Loucy (cell line): ENCODE measurements at regions not wholly inside any gene's neighbourhood (a gene's known extent, or its start where the extent isn't known, plus 50 kb on each side); places are given as distances from the start of the nearest gene placed in this dataset.
"Not testable (repeated sequence)": the region's sequence is repeated elsewhere in the genome, so short reads cannot be mapped to it uniquely, and the experiment has no call there.

Experiments
- H2AFZ ChIP-seq: fragments of 200-600 bp; sonication (generic); 2 replicates; pipeline ENCODE4 v1.6.0; 2016; ENCODE audit warnings: antibody characterized with exemption, mild to moderate bottlenecking, low read length, moderate library complexity
- H3F3A ChIP-seq: fragments of 200-600 bp; 2 replicates; pipeline ENCODE4 v1.6.0; 2016; ENCODE audit warnings: antibody characterized with exemption, low read depth, mild to moderate bottlenecking
- H3K27me3 ChIP-seq: fragments of 200-600 bp; sonication (generic); 2 replicates; pipeline ENCODE4 v1.6.1; 2014; ENCODE audit warnings: low read length, mild to moderate bottlenecking; ENCODE audit not compliant: insufficient read depth, poor library complexity, severe bottlenecking
- H3K36me3 ChIP-seq: fragments of 200-600 bp; sonication (generic); 2 replicates; pipeline ENCODE4 v1.6.1; 2016; ENCODE audit warnings: low read length; ENCODE audit not compliant: insufficient read depth
- H3K4me1 ChIP-seq: fragments of 200-600 bp; sonication (generic); 2 replicates; pipeline ENCODE4 v1.5.1; 2014; ENCODE audit warnings: low read length, mild to moderate bottlenecking; ENCODE audit not compliant: insufficient read depth, poor library complexity, severe bottlenecking
- H3K4me2 ChIP-seq: fragments of 200-600 bp; sonication (generic); 2 replicates; pipeline ENCODE4 v1.6.0; 2014; ENCODE audit warnings: antibody characterized with exemption, low read length, low read depth, mild to moderate bottlenecking; ENCODE audit not compliant: poor library complexity, severe bottlenecking
- H3K4me3 ChIP-seq: fragments of 200-600 bp; sonication (generic); 2 replicates; pipeline ENCODE4 v1.5.1; 2014; ENCODE audit warnings: low read length, mild to moderate bottlenecking, mixed read lengths; ENCODE audit not compliant: poor library complexity, severe bottlenecking
- H3K79me2 ChIP-seq: fragments of 200-600 bp; sonication (generic); 2 replicates; pipeline ENCODE4 v1.6.1; 2014; ENCODE audit warnings: low read length; ENCODE audit not compliant: insufficient read depth
- H3K9ac ChIP-seq: fragments of 200-600 bp; sonication (generic); 2 replicates; pipeline ENCODE4 v1.6.0; 2014; ENCODE audit warnings: mild to moderate bottlenecking, low read depth, low read length, moderate library complexity; ENCODE audit not compliant: poor library complexity, severe bottlenecking
- H3K9me2 ChIP-seq: fragments of 200-600 bp; sonication (generic); replicated peaks from 2 replicates; pipeline ENCODE4 v1.6.1; 2016; ENCODE audit warnings: low read depth, low read length, mixed read lengths
- H3K9me3 ChIP-seq: fragments of 200-600 bp; sonication (generic); 2 replicates; pipeline ENCODE4 v1.6.1; 2014; ENCODE audit warnings: mild to moderate bottlenecking, antibody characterized with exemption, low read length, low read depth; ENCODE audit not compliant: insufficient read depth
- H4K20me1 ChIP-seq: fragments of 200-600 bp; sonication (generic); 2 replicates; pipeline ENCODE4 v1.6.0; 2014; ENCODE audit warnings: antibody characterized with exemption, low read length, mild to moderate bottlenecking; ENCODE audit not compliant: insufficient read depth, poor library complexity, severe bottlenecking
- EZH2phosphoT487 ChIP-seq: fragments of 200-600 bp; IDR thresholded peaks from 2 replicates; pipeline ENCODE4 v1.6.1; 2018; ENCODE audit warnings: antibody characterized with exemption, mild to moderate bottlenecking, moderate library complexity, borderline replicate concordance
- TF ChIP-seq, protein P1 (sequence below): fragments of 200-600 bp; sonication (generic); conservative IDR thresholded peaks from 2 replicates; pipeline ENCODE4 v1.5.1; 2014; ENCODE audit warnings: mild to moderate bottlenecking, antibody characterized with exemption, low read length

DNA sequence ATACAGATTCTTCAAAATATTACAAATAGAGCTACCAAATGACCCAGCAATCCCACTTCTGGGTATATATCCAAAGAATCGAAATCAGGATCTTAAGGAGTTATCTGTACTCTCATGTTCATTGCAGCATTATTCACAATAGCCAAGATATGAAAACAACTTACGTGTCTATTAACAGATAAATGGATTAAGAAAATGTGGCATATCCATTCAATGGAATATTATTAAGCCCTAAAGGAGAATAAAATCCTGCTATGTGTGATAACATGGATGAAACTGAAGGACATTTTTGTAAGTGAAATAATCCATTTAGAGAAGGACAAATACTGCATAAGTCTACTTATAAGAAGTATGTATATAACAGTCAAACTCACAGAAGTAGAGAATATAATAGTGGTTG lies 450.6 kb downstream of the TMEM232 start:
- Histone ChIP-seq H3F3A (no peaks in the 10 kb centered on the region), H3K4me3 (no peak overlapping the region), H3K27me3 (no peaks in the 10 kb centered on the region), H4K20me1 (no peaks in the 10 kb centered on the region), H3K36me3 (no peaks in the 10 kb centered on the region), H3K9ac (no peak overlapping the region), H2AFZ (no peak overlapping the region), H3K9me2 (no peaks in the 10 kb centered on the region), H3K9me3 (no peaks in the 10 kb centered on the region), H3K4me2 (no peak overlapping the region), H3K4me1 (no peaks in the 10 kb centered on the region), H3K79me2 (no peaks in the 10 kb centered on the region)
- TF ChIP-seq, protein P1, sequence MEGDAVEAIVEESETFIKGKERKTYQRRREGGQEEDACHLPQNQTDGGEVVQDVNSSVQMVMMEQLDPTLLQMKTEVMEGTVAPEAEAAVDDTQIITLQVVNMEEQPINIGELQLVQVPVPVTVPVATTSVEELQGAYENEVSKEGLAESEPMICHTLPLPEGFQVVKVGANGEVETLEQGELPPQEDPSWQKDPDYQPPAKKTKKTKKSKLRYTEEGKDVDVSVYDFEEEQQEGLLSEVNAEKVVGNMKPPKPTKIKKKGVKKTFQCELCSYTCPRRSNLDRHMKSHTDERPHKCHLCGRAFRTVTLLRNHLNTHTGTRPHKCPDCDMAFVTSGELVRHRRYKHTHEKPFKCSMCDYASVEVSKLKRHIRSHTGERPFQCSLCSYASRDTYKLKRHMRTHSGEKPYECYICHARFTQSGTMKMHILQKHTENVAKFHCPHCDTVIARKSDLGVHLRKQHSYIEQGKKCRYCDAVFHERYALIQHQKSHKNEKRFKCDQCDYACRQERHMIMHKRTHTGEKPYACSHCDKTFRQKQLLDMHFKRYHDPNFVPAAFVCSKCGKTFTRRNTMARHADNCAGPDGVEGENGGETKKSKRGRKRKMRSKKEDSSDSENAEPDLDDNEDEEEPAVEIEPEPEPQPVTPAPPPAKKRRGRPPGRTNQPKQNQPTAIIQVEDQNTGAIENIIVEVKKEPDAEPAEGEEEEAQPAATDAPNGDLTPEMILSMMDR: no peak
- no peak for TF ChIP-seq EZH2phosphoT487

DNA sequence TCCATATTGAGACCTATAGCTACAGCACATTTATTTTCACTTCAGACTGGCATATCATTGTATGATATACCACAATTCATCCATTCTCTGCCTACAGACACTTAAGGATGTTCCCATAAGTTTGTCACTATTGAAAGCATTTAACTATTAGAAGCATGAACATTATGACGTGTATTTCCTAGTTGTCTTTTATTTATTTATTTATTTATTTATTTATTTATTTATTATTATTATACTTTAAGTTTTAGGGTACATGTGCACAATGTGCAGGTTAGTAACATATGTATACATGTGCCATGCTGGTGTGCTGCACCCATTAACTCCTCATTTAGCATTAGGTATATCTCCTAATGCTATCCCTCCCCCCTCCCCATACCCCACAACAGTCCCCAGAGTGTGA lies 448.0 kb downstream of the TMEM232 start:
- not testable (repeated sequence) for H2AFZ ChIP-seq, H4K20me1 ChIP-seq, H3K9ac ChIP-seq, H3K9me2 ChIP-seq, H3K27me3 ChIP-seq, H3K9me3 ChIP-seq, H3F3A ChIP-seq, H3K4me1 ChIP-seq, H3K4me3 ChIP-seq, H3K36me3 ChIP-seq, H3K79me2 ChIP-seq, H3K4me2 ChIP-seq

DNA sequence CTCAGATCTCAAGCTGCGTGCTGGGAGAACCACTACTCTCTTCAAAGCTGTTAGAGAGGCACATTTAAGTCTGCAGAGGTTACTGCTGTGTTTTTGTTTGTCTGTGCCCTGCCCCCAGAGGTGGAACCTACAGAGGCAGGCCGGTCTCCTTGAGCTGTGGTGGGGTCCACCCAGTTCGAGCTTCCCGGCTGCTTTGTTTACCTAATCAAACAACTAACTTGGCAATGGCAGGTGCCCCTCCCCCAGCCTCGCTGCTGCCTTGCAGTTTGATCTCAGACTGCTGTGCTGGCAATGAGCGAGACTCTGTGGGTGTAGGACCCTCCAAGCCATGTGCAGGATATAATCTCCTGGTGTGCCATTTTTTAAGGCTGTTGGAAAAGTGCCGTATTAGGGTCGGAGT lies 442.4 kb downstream of the TMEM232 start:
- H3K79me2 ChIP-seq, H2AFZ ChIP-seq, H3K27me3 ChIP-seq, H3K36me3 ChIP-seq, H3K4me2 ChIP-seq, H3K4me1 ChIP-seq, H3K9ac ChIP-seq, H4K20me1 ChIP-seq, H3K9me3 ChIP-seq, H3K9me2 ChIP-seq, H3K4me3 ChIP-seq, H3F3A ChIP-seq: not testable (repeated sequence)

DNA sequence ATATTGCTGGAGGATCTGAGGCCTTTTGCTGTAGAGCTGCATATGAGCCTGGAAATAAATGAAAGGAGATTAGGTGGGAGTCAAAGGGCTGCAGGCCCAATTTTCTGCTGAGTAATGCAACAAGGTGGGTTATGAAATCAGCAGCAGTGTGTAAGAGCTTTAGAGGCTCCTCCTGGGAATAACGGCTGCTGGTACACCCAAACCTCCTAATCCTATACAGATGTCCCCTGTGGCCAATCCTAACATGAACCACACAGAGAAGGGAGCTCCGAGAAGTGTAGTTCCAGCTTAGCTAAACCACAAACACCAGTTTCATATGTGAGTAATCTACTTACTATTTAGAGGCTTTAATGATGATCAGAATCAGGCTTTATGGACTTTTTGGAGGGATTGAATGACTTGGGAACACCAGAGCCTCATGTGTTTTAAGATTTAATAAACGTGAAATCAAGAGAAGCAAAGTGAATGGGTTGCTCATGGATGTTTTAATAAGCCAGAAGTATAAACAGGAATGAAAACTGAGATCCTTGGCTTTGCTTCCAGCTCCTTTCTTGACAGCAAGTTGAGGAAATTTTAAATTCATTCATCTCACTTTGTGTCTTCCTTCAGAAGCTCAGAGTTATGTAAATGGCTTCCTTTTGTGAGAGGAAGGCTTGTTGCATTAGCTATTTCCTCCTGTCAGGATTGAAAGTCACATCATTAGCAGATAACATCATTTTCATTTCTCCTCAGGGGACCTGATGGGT lies 437.5 kb downstream of the TMEM232 start:
- H3F3A ChIP-seq: no peaks in the 10 kb centered on the region
- no peak overlapping the region for H3K4me3 ChIP-seq
- H3K9ac ChIP-seq: no peak overlapping the region
- H3K36me3 ChIP-seq: no peaks in the 10 kb centered on the region
- H3K4me1 ChIP-seq: peaks cover 5% of the 10 kb centered on the region
- no peaks in the 10 kb centered on the region for H3K9me3 ChIP-seq
- no peaks in the 10 kb centered on the region for H4K20me1 ChIP-seq
- no peaks in the 10 kb centered on the region for H3K27me3 ChIP-seq
- H3K4me2 ChIP-seq: no peak overlapping the region
- no peaks in the 10 kb centered on the region for H3K9me2 ChIP-seq
- no peak for TF ChIP-seq EZH2phosphoT487
- TF ChIP-seq, protein P1: no peak
- H3K79me2 ChIP-seq: no peaks in the 10 kb centered on the region
- H2AFZ ChIP-seq: no peak overlapping the region
